ENCODE measurements at regions not wholly inside any gene's neighbourhood (a gene's known extent, or its start where the extent isn't known, plus 50 kb on each side); places are given as distances from the start of the nearest gene placed in this dataset.
"Not testable (repeated sequence)": the region's sequence is repeated elsewhere in the genome, so short reads cannot be mapped to it uniquely, and the experiment has no call there.

GRCh38 chr3:69683082-69683806 lies 56.0 kb upstream of the MITF start:
- DNase-seq (ENCODE audit: low spot score), result no peak
- H3K27me3 ChIP-seq (ENCODE audit: control insufficient read depth in 3 of 3, insufficient read depth in 3 of 3, low read depth in 1 of 3, low read length in 3 of 3), result peaks cover 0 to 11% (median 0%) of the 10 kb centered on the region in 3 experiments
- H2BK120ac ChIP-seq (ENCODE audit: low read depth, low read length), result no peak overlapping the region
- no peaks in the 10 kb centered on the region for H3K4me1 ChIP-seq (ENCODE audit: control insufficient read depth in 2 of 2, insufficient read depth in 1 of 2, low read depth in 1 of 2, low read length in 2 of 2)
- H2BK5ac ChIP-seq (ENCODE audit: low read length), result no peak overlapping the region
- no peak overlapping the region for H3K4ac ChIP-seq (ENCODE audit: low read length)
- H3K23ac ChIP-seq (ENCODE audit: low read depth, low read length, poor library complexity), result no peak overlapping the region
- no peak overlapping the region for H3K14ac ChIP-seq (ENCODE audit: low read length)
- no peak overlapping the region for H3K18ac ChIP-seq (ENCODE audit: low read length)
- H4K91ac ChIP-seq (ENCODE audit: low read depth, low read length, poor library complexity), result no peak overlapping the region
- no CpG with 5 or more reads among the region's 4 CpGs for WGBS, 2 donors (ENCODE audit: extremely low coverage in 2 of 2, insufficient read length in 2 of 2, insufficient replicate concordance in 1 of 2)
- no peak overlapping the region for H3K9ac ChIP-seq (ENCODE audit: low read depth, low read length, poor library complexity)
- no peak overlapping the region for H2BK15ac ChIP-seq (ENCODE audit: low read length)
- no peak overlapping the region for H2AK5ac ChIP-seq (ENCODE audit: low read depth, low read length)
- H2BK12ac ChIP-seq (ENCODE audit: low read length), result no peak overlapping the region
- no peaks in the 10 kb centered on the region for H3K79me1 ChIP-seq (ENCODE audit: low read depth, low read length)
- no peak overlapping the region for H3K27ac ChIP-seq (replicated peaks; ENCODE audit: low read length)
- no peak overlapping the region for H3K4me3 ChIP-seq (ENCODE audit: low read length in 2 of 2)
- H3K36me3 ChIP-seq (replicated peaks in 1 of 2; ENCODE audit: control insufficient read depth in 2 of 2, insufficient read depth in 2 of 2, low read length in 2 of 2), result no peaks in the 10 kb centered on the region
- no peaks in the 10 kb centered on the region for H3K9me3 ChIP-seq (replicated peaks in 1 of 2; ENCODE audit: control insufficient read depth in 2 of 2, insufficient read depth in 1 of 2, low read depth in 1 of 2, low read length in 2 of 2)
- H2AFZ ChIP-seq (ENCODE audit: low read length), result no peak overlapping the region
- no peak overlapping the region for H4K8ac ChIP-seq (ENCODE audit: low read depth, low read length)
- no peak overlapping the region for H3K4me2 ChIP-seq (ENCODE audit: insufficient read depth, low read length, poor library complexity, severe bottlenecking)

GRCh38 chr3:69677456-69677855 lies 61.8 kb upstream of the MITF start:
- H3K4ac ChIP-seq (ENCODE audit: low read length); H3K9me3 ChIP-seq (replicated peaks in 1 of 2; ENCODE audit: control insufficient read depth in 2 of 2, insufficient read depth in 1 of 2, low read depth in 1 of 2, low read length in 2 of 2); H2AK5ac ChIP-seq (ENCODE audit: low read depth, low read length); H4K91ac ChIP-seq (ENCODE audit: low read depth, low read length, poor library complexity); H4K8ac ChIP-seq (ENCODE audit: low read depth, low read length); H2BK5ac ChIP-seq (ENCODE audit: low read length); H3K4me1 ChIP-seq (ENCODE audit: control insufficient read depth in 2 of 2, insufficient read depth in 1 of 2, low read depth in 1 of 2, low read length in 2 of 2); DNase-seq (ENCODE audit: low spot score); H2BK120ac ChIP-seq (ENCODE audit: low read depth, low read length); H3K4me2 ChIP-seq (ENCODE audit: insufficient read depth, low read length, poor library complexity, severe bottlenecking); H3K4me3 ChIP-seq (ENCODE audit: low read length in 2 of 2); H3K79me1 ChIP-seq (ENCODE audit: low read depth, low read length); H2BK15ac ChIP-seq (ENCODE audit: low read length); H3K27me3 ChIP-seq (ENCODE audit: control insufficient read depth in 3 of 3, insufficient read depth in 3 of 3, low read depth in 1 of 3, low read length in 3 of 3); H3K14ac ChIP-seq (ENCODE audit: low read length); H3K27ac ChIP-seq (replicated peaks; ENCODE audit: low read length); H3K23ac ChIP-seq (ENCODE audit: low read depth, low read length, poor library complexity); H3K36me3 ChIP-seq (replicated peaks in 1 of 2; ENCODE audit: control insufficient read depth in 2 of 2, insufficient read depth in 2 of 2, low read length in 2 of 2); H3K18ac ChIP-seq (ENCODE audit: low read length); H2AFZ ChIP-seq (ENCODE audit: low read length); H3K9ac ChIP-seq (ENCODE audit: low read depth, low read length, poor library complexity); H2BK12ac ChIP-seq (ENCODE audit: low read length): not testable (repeated sequence)
- WGBS, 2 donors (ENCODE audit: extremely low coverage in 2 of 2, insufficient read length in 2 of 2, insufficient replicate concordance in 1 of 2), result no CpG with 5 or more reads among the region's 30 CpGs

GRCh38 chr3:69675786-69676530 lies 63.3 kb upstream of the MITF start:
- Histone ChIP-seq H3K4me3 (ENCODE audit: low read length in 2 of 2) (no peak overlapping the region), H3K14ac (ENCODE audit: low read length) (no peak overlapping the region)

GRCh38 chr3:69674752-69675151 lies 64.5 kb upstream of the MITF start:
- Histone ChIP-seq H4K91ac (ENCODE audit: low read depth, low read length, poor library complexity) (no peak overlapping the region), H3K4ac (ENCODE audit: low read length) (no peak overlapping the region), H3K4me1 (ENCODE audit: control insufficient read depth in 2 of 2, insufficient read depth in 1 of 2, low read depth in 1 of 2, low read length in 2 of 2) (peaks cover 0 to 2% of the 10 kb centered on the region in 2 donors), H3K27ac (replicated peaks; ENCODE audit: low read length) (no peak overlapping the region), H3K79me1 (ENCODE audit: low read depth, low read length) (no peaks in the 10 kb centered on the region), H3K27me3 (ENCODE audit: control insufficient read depth in 3 of 3, insufficient read depth in 3 of 3, low read depth in 1 of 3, low read length in 3 of 3) (no peaks in the 10 kb centered on the region), H3K18ac (ENCODE audit: low read length) (no peak overlapping the region), H3K4me2 (ENCODE audit: insufficient read depth, low read length, poor library complexity, severe bottlenecking) (no peak overlapping the region), H3K36me3 (replicated peaks in 1 of 2; ENCODE audit: control insufficient read depth in 2 of 2, insufficient read depth in 2 of 2, low read length in 2 of 2) (no peaks in the 10 kb centered on the region), H2BK12ac (ENCODE audit: low read length) (no peak overlapping the region), H4K8ac (ENCODE audit: low read depth, low read length) (no peak overlapping the region), H2AK5ac (ENCODE audit: low read depth, low read length) (no peak overlapping the region), H3K4me3 (ENCODE audit: low read length in 2 of 2) (no peak overlapping the region), H2BK5ac (ENCODE audit: low read length) (no peak overlapping the region), H3K9ac (ENCODE audit: low read depth, low read length, poor library complexity) (no peak overlapping the region), H3K14ac (ENCODE audit: low read length) (no peak overlapping the region), H3K9me3 (replicated peaks in 1 of 2; ENCODE audit: control insufficient read depth in 2 of 2, insufficient read depth in 1 of 2, low read depth in 1 of 2, low read length in 2 of 2) (no peaks in the 10 kb centered on the region), H2BK120ac (ENCODE audit: low read depth, low read length) (no peak overlapping the region), H3K23ac (ENCODE audit: low read depth, low read length, poor library complexity) (no peak overlapping the region), H2BK15ac (ENCODE audit: low read length) (no peak overlapping the region), H2AFZ (ENCODE audit: low read length) (no peak overlapping the region)
- no CpG with 5 or more reads among the region's 3 CpGs for WGBS, 2 donors (ENCODE audit: extremely low coverage in 2 of 2, insufficient read length in 2 of 2, insufficient replicate concordance in 1 of 2)
- no peak for DNase-seq (ENCODE audit: low spot score)

More at GRCh38 chr3:69675786-69676530, 63.3 kb upstream of the MITF start:
- H2AFZ ChIP-seq (ENCODE audit: low read length), result no peak overlapping the region
- no peak for DNase-seq (ENCODE audit: low spot score)
- H3K4me1 ChIP-seq (ENCODE audit: control insufficient read depth in 2 of 2, insufficient read depth in 1 of 2, low read depth in 1 of 2, low read length in 2 of 2), result peaks cover 0 to 2% of the 10 kb centered on the region in 2 donors
- no peak overlapping the region for H3K4me2 ChIP-seq (ENCODE audit: insufficient read depth, low read length, poor library complexity, severe bottlenecking)
- WGBS, 2 donors (ENCODE audit: extremely low coverage in 2 of 2, insufficient read length in 2 of 2, insufficient replicate concordance in 1 of 2), result no CpG with 5 or more reads among the region's 6 CpGs
- H3K9me3 ChIP-seq (replicated peaks in 1 of 2; ENCODE audit: control insufficient read depth in 2 of 2, insufficient read depth in 1 of 2, low read depth in 1 of 2, low read length in 2 of 2), result no peaks in the 10 kb centered on the region
- H3K79me1 ChIP-seq (ENCODE audit: low read depth, low read length), result no peaks in the 10 kb centered on the region
- H2BK12ac ChIP-seq (ENCODE audit: low read length), result no peak overlapping the region
- no peak overlapping the region for H3K9ac ChIP-seq (ENCODE audit: low read depth, low read length, poor library complexity)
- H2AK5ac ChIP-seq (ENCODE audit: low read depth, low read length), result no peak overlapping the region
- H3K18ac ChIP-seq (ENCODE audit: low read length), result no peak overlapping the region
- H4K91ac ChIP-seq (ENCODE audit: low read depth, low read length, poor library complexity), result no peak overlapping the region
- no peak overlapping the region for H4K8ac ChIP-seq (ENCODE audit: low read depth, low read length)
- H3K27me3 ChIP-seq (ENCODE audit: control insufficient read depth in 3 of 3, insufficient read depth in 3 of 3, low read depth in 1 of 3, low read length in 3 of 3), result no peaks in the 10 kb centered on the region
- H2BK120ac ChIP-seq (ENCODE audit: low read depth, low read length), result no peak overlapping the region
- H3K36me3 ChIP-seq (replicated peaks in 1 of 2; ENCODE audit: control insufficient read depth in 2 of 2, insufficient read depth in 2 of 2, low read length in 2 of 2), result no peaks in the 10 kb centered on the region
- no peak overlapping the region for H2BK5ac ChIP-seq (ENCODE audit: low read length)
- no peak overlapping the region for H3K23ac ChIP-seq (ENCODE audit: low read depth, low read length, poor library complexity)
- no peak overlapping the region for H2BK15ac ChIP-seq (ENCODE audit: low read length)
- no peak overlapping the region for H3K4ac ChIP-seq (ENCODE audit: low read length)
- H3K27ac ChIP-seq (replicated peaks; ENCODE audit: low read length), result no peak overlapping the region
